PC-3 (cell line): ENCODE measurements at regions not wholly inside any gene's neighbourhood (a gene's known extent, or its start where the extent isn't known, plus 50 kb on each side); places are given as distances from the start of the nearest gene placed in this dataset.

Experiments
- ATAC-seq: fragments of 200-7000 bp; cut with Tn5 transposase; 2 replicates; pipeline ENCODE4 v1.9.1; 2020; ENCODE audit warnings: mild to moderate bottlenecking, moderate library complexity
- BruUV-seq: library from RNA; stranded (reverse); fragments of 400-500 nt; replicated peaks from 2 replicates; lab custom pipeline; 2021; lab: Mats Ljungman, UMichigan
- CTCF ChIA-PET: fragments of 300-600 bp; sonication (Branson Sonifier 250); formaldehyde crosslinking; loops from one replicate; lab custom pipeline; 2022; ENCODE audit warnings: antibody characterized with exemption; lab: Charles Lee
- POLR2A ChIA-PET: fragments of 300-600 bp; sonication (Branson Sonifier 250); formaldehyde crosslinking; loops from one replicate; lab custom pipeline; 2022; ENCODE audit warnings: antibody characterized with exemption; ENCODE audit not compliant: unreplicated experiment; lab: Charles Lee
- DNase-seq: peaks from one replicate; pipeline ENCODE4 v3.0.0-alpha.2; 2015
- H2AFZ ChIP-seq: fragments of 300-600 bp; sonication (generic); 2 replicates; pipeline ENCODE4 v1.6.0; 2016; ENCODE audit warnings: antibody characterized with exemption, low read length
- H3F3A ChIP-seq: fragments of 300-600 bp; sonication (generic); one replicate; pipeline ENCODE4 v1.6.0; 2017; ENCODE audit warnings: antibody characterized with exemption, low read length, control low read depth, mild to moderate bottlenecking; ENCODE audit not compliant: unreplicated experiment
- H3K27ac ChIP-seq: fragments of 300-600 bp; sonication (generic); 2 replicates; pipeline ENCODE4 v1.5.1; 2016; ENCODE audit warnings: mild to moderate bottlenecking, low read length
- H3K27me3 ChIP-seq: fragments of 300-600 bp; sonication (generic); 2 replicates; pipeline ENCODE4 v1.6.1; 2016; ENCODE audit warnings: low read length, mixed read lengths
- H3K36me3 ChIP-seq: fragments of 300-600 bp; sonication (generic); 2 replicates; pipeline ENCODE4 v1.6.1; 2016; ENCODE audit warnings: low read depth, mixed run types, low read length, mixed read lengths
- H3K4me1 ChIP-seq: fragments of 300-600 bp; sonication (generic); 2 replicates; pipeline ENCODE4 v1.5.1; 2016; ENCODE audit warnings: low read length; ENCODE audit not compliant: insufficient read depth
- H3K4me2 ChIP-seq: fragments of 300-600 bp; sonication (generic); 2 replicates; pipeline ENCODE4 v1.6.0; 2016; ENCODE audit warnings: low read length
- H3K4me3 ChIP-seq: fragments of 300-600 bp; sonication (generic); 2 replicates; pipeline ENCODE4 v1.5.1; 2016; ENCODE audit warnings: mild to moderate bottlenecking, low read length, mixed read lengths
- H3K79me2 ChIP-seq: fragments of 300-600 bp; sonication (generic); 2 replicates; pipeline ENCODE4 v1.6.1; 2017; ENCODE audit warnings: low read length, mixed read lengths
- H3K9ac ChIP-seq: fragments of 300-600 bp; sonication (generic); 2 replicates; pipeline ENCODE4 v1.6.0; 2016; ENCODE audit warnings: mild to moderate bottlenecking, low read length
- H3K9me2 ChIP-seq: fragments of 300-600 bp; sonication (generic); replicated peaks from 2 replicates; pipeline ENCODE4 v1.6.1; 2016; ENCODE audit warnings: mixed run types, low read length, mixed read lengths
- H3K9me3 ChIP-seq: fragments of 300-600 bp; sonication (generic); 2 replicates; pipeline ENCODE4 v1.6.1; 2016; ENCODE audit warnings: low read length, mixed read lengths
- H4K20me1 ChIP-seq: fragments of 300-600 bp; sonication (generic); 2 replicates; pipeline ENCODE4 v1.6.1; 2016; ENCODE audit warnings: low read length, mixed read lengths
- CTCF ChIP-seq: fragments of 300-600 bp; sonication (generic); conservative IDR thresholded peaks from 2 replicates; pipeline ENCODE4 v1.5.1; 2017; ENCODE audit warnings: antibody characterized with exemption, low read depth, mild to moderate bottlenecking, low read length
- EZH2 ChIP-seq: fragments of 300-600 bp; sonication (generic); IDR thresholded peaks from one replicate; pipeline ENCODE4 v1.6.1; 2017; ENCODE audit warnings: antibody characterized with exemption, mild to moderate bottlenecking, low read length; ENCODE audit not compliant: unreplicated experiment
- EZH2phosphoT487 ChIP-seq: fragments of 300-600 bp; sonication (generic); IDR thresholded peaks from 2 replicates; pipeline ENCODE4 v1.6.1; 2018; ENCODE audit warnings: mild to moderate bottlenecking, antibody characterized with exemption, low read length, borderline replicate concordance
- intact Hi-C: fragments of 100-400 bp; cut with micrococcal nuclease; formaldehyde crosslinking; loops from 2 replicates; pipeline ENCODE4 v1.9.0; 2023

GRCh38 chr1:81499487-81499886 is 301.2 kb upstream of the ADGRL2 start:
- Histone ChIP-seq H3K4me1 (no peaks in the 10 kb centered on the region), H3K4me3 (no peak overlapping the region), H3K9me3 (no peaks in the 10 kb centered on the region), H2AFZ (no peak overlapping the region), H3K4me2 (no peak overlapping the region), H3K9ac (no peak overlapping the region), H3K9me2 (no peaks in the 10 kb centered on the region), H4K20me1 (no peaks in the 10 kb centered on the region), H3K79me2 (no peaks in the 10 kb centered on the region), H3F3A (no peaks in the 10 kb centered on the region), H3K36me3 (no peaks in the 10 kb centered on the region), H3K27ac (no peak overlapping the region), H3K27me3 (peaks cover 46% of the 10 kb centered on the region)
- ChIA-PET POLR2A (no interaction called here), CTCF (no interaction called here)
- BruUV-seq: no TSS peak
- intact Hi-C loops: no loop called here
- TF ChIP-seq EZH2phosphoT487 (no peak), CTCF (no peak), EZH2 (no peak)
- ATAC-seq (no peak), DNase-seq (no peak)

GRCh38 chr1:81498471-81499462 is 302.0 kb upstream of the ADGRL2 start:
- no peak overlapping the region for H2AFZ ChIP-seq
- TF ChIP-seq EZH2 (no peak), EZH2phosphoT487 (no peak), CTCF (no peak)
- no peaks in the 10 kb centered on the region for H3K79me2 ChIP-seq
- ChIA-PET POLR2A (no interaction called here), CTCF (no interaction called here)
- H3K9me2 ChIP-seq: no peaks in the 10 kb centered on the region
- no peaks in the 10 kb centered on the region for H3K4me1 ChIP-seq
- peaks cover 54% of the 10 kb centered on the region for H3K27me3 ChIP-seq
- no peaks in the 10 kb centered on the region for H3K9me3 ChIP-seq
- BruUV-seq: no TSS peak
- H3F3A ChIP-seq: no peaks in the 10 kb centered on the region
- no peaks in the 10 kb centered on the region for H3K36me3 ChIP-seq
- H3K27ac ChIP-seq: no peak overlapping the region
- no peak for DNase-seq
- intact Hi-C loops: no loop called here
- no peak overlapping the region for H3K4me2 ChIP-seq
- no peaks in the 10 kb centered on the region for H4K20me1 ChIP-seq
- no peak overlapping the region for H3K9ac ChIP-seq
- no peak overlapping the region for H3K4me3 ChIP-seq
- ATAC-seq: no peak; the same call in 1 of the 2 replicates

GRCh38 chr1:81496349-81496748 is 304.4 kb upstream of the ADGRL2 start:
- no TSS peak for BruUV-seq

More at GRCh38 chr1:81496349-81496748, 304.4 kb upstream of the ADGRL2 start:
- Histone ChIP-seq H3K4me2 (no peak overlapping the region), H3K4me1 (no peaks in the 10 kb centered on the region), H4K20me1 (no peaks in the 10 kb centered on the region), H3K79me2 (no peaks in the 10 kb centered on the region), H3K27ac (no peak overlapping the region), H3K9me2 (no peaks in the 10 kb centered on the region), H2AFZ (no peak overlapping the region), H3K36me3 (no peaks in the 10 kb centered on the region), H3K27me3 (peaks cover 58% of the 10 kb centered on the region), H3K9me3 (no peaks in the 10 kb centered on the region), H3F3A (no peaks in the 10 kb centered on the region), H3K4me3 (no peak overlapping the region), H3K9ac (no peak overlapping the region)
- no peak for DNase-seq
- TF ChIP-seq CTCF (no peak), EZH2phosphoT487 (no peak), EZH2 (no peak)
- ATAC-seq: no peak
- ChIA-PET POLR2A (no interaction called here), CTCF (no interaction called here)
- intact Hi-C loops: no loop called here
